ENCODE measurements at regions not wholly inside any gene's neighbourhood (a gene's known extent, or its start where the extent isn't known, plus 50 kb on each side); places are given as distances from the start of the nearest gene placed in this dataset.
"Not testable (repeated sequence)": the region's sequence is repeated elsewhere in the genome, so short reads cannot be mapped to it uniquely, and the experiment has no call there.

GRCh38 chr6:122145246-122145645 is 254.2 kb upstream of the HSF2 start:
- no peak for DNase-seq

DNA sequence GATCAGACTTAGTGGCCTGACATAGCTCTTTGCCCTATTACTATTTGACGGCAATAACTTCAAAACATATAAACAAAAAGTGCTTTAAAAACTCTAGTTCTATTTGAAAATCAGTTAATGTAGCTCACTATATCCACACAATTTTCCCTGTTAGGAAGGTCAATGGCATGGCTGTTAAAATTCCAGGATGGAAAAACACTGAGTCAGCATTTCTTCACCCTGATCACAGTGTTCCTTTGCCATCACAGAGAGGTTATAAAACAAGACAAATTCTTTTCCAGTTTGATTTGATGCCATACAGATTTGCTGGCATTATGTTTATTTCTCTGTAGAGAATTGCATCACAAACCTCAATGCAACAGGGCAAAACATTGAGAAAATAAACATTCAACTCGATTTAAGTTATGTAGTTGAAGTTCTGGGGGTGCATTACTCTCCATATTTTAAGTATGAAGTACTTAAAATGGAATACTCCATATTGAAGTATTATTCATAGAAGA is 253.7 kb upstream of the HSF2 start:
- DNase-seq = no peak

- no peak for DNase-seq
Observed at GRCh38 chr6:122147291-122147690, 252.2 kb upstream of the HSF2 start.

DNA sequence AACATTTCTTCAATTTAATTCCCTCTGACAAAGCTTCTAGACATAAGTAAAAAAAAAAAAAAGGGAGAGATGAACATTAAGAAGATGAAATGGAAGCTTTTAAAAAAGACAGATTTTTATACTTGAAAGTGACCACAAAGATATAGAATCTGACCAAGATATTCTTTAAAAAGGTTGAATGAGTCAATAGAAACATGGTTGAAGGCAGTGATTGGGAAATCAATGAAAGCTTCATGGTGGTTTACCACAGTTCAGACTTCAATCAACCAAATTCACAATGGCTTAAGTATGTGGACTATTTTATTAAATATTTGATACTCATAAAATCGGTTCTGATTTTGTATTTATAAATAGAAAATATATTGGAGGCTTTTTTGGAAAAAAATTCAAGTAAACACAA is 248.4 kb upstream of the HSF2 start:
- DNase-seq = no peak

DNA sequence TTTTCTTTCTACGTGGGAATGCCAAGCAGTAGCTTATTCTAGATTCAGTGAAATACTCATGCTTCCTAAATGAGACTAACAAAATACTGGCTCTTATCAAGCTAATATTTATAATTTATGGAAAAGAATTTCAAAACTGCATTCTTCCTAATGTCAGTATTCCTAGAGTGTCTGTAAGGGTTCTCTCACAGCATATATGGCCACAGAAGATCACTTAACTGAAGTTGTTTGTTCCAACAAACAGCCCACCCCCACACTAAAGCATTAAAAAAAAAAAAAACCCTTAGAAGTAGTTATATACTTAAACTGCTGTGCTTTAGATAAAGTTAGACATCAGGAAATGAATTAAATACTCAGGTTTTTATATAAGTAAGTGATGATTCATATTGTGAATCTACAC is 247.7 kb upstream of the HSF2 start:
- DNase-seq = no peak

- no peak for DNase-seq
Observed at GRCh38 chr6:122153557-122153956, 245.9 kb upstream of the HSF2 start.

- no peak for DNase-seq
Observed at GRCh38 chr6:122154155-122154554, 245.3 kb upstream of the HSF2 start.

GRCh38 chr6:122154912-122155575 is 244.4 kb upstream of the HSF2 start:
- no peak for DNase-seq

DNA sequence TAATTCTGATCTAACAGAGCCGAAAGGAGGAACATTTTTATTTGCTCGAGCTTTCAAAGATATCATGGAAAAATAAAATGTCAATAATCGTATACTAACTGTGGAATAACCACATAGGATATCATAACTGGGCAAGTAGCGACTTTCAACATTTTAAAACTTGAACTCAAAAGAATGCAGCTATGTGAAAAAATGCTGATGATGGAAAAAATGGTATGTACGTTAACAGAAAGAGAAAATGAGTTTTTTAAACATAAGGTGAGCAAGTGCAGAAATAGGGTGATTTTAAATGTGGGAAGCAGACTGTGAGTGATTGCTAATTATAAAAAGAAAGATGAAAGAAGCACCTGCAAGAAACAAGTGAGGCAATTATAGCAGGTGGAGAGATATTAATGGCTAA is 238.3 kb upstream of the HSF2 start:
- no peak for DNase-seq

- DNase-seq = no peak
Observed at GRCh38 chr6:122165014-122165413, 234.4 kb upstream of the HSF2 start.

- DNase-seq = no peak
Observed at GRCh38 chr6:122170274-122170673, 229.2 kb upstream of the HSF2 start.

DNA sequence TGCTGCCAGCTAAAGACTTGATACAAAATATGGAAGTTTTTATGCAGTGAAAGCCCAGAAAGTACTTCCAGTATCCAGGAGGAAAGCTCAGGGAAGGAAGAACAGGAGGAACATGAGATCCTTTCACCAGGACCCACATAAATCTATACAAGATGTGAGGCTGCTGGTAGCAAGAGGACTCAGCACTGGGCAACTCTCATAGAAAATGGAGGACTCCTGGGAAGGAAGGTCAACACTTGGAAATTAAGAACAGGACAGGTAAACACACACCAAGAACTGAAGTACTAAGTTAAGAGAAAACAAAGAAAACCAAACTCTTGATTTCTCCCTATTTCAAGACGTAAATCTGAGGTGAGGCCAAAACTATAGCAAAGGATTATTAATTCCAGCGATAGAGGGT is 220.5 kb upstream of the HSF2 start:
- DNase-seq = no peak

DNA sequence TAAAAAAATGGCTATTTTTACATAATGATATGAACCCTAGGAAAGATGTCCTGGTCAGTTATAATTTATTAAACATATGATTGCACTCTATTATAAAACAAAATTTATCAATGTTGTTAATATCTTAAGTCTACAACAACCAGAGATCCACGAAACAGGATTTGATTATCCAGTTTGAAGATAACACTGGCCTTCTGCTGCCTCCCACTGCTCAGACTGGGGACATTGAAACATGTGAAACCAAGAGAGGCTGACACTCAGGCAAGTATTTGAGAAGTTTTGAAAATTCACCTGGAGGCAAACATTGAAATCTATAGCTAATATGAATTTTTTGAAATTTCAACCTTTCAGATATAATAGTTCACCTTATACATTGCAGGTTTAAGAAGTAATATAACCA is 219.3 kb upstream of the HSF2 start:
- no peak for DNase-seq

DNA sequence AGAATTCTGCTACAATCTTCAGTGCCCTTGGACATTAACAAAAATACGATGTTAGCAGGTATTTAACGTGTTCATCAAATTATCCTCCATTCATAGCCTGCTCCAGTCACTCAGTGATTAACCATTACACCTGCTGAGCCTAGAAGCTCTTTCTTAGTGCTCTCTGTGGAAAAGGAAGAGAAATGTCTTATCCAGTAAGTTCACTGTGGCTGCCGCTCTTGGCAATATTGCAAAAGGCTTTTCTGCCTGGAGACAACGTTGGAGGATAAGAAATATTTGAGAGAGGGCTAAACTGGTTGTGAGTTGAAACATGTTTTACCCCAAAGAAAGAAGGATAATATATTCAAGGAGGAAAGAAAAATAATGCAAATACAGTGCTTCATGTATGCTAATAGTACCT is 217.4 kb upstream of the HSF2 start:
- no peak for DNase-seq

- DNase-seq = peak; percentile 4
Observed at GRCh38 chr6:122184401-122184827, 215.0 kb upstream of the HSF2 start.

- DNase-seq = not testable (repeated sequence)
Observed at GRCh38 chr6:122185458-122185857, 214.0 kb upstream of the HSF2 start.

DNA sequence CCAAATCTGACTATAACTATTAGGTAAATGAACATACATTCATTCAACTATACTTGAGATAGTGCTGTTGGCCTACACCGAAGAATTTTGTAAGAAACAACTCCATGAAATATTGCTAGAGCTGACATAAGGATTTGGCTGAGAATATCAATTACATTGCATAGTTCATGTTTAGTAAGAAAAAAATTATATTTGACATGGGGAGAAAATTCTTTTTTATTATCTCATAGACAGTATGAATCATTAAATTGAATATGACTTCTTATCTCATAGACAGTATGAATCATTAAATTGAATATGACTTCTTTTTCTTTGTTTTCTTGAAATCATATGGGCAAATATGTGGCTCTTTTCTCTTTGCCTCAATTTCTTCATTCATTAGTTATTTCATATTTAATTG is 212.3 kb upstream of the HSF2 start:
- DNase-seq = no peak

- DNase-seq = no peak
Observed at GRCh38 chr6:122198922-122199321, 200.5 kb upstream of the HSF2 start.

GRCh38 chr6:122200440-122200839 is 199.0 kb upstream of the HSF2 start:
- no peak for DNase-seq

- DNase-seq = no peak
Observed at GRCh38 chr6:122202576-122203137, 196.8 kb upstream of the HSF2 start.

GRCh38 chr6:122207061-122207460 is 192.4 kb upstream of the HSF2 start:
- no peak for DNase-seq

GRCh38 chr6:122207794-122208193 is 191.7 kb upstream of the HSF2 start:
- no peak for DNase-seq

DNA sequence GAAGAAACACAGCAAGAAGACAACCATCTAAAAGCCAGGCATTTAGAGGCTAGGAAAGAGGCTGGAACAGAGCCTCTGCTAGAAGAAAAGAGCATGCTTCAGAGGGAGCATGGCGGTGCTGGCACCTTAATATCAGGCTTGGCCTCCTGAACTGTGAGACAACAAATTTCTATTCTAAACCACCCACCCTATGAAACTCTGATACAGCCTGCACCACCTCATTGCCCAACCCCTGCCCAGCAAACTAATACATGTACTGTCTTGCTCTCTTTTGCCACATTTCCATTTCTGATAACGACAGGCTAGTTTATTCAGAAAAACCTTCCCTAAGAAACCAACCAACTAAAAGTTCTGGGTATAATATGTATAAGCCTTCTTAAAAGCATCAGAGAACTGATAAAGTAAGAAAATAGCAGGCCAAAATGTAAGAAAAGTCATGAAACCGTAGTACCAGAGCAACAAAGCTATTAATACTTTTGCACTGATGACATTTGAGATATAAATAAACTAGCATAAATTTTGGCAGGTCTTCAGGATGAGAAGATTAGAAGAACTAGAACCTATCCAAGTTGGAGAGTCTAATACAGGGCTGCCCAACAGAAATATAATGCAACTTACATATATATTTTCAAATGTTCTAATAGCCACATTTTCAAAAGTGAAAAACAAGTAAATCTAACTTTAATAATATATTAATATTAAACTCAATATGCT is 184.7 kb upstream of the HSF2 start:
- DNase-seq = no peak

DNA sequence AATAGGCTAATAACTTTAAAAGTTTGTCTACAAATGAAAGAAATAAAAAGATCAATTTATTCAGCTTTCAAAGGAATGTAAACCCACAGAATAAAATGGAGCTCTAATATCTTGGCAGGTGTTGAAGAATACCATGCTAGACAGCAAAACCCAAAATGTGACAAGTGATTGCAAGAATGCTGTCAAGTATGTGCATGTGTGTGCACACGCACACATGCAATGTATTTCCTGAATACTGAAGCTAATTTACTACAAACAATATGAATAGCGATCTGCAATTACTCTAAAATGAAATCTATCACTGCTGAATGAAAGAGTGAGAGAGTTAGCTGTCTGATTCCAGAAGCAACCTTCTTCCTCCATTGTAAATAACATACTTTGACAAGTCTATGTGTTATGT is 179.2 kb upstream of the HSF2 start:
- no peak for DNase-seq
